Mesothelial cell of epicardium (in vitro differentiated cells): ENCODE measurements at regions not wholly inside any gene's neighbourhood (a gene's known extent, or its start where the extent isn't known, plus 50 kb on each side); places are given as distances from the start of the nearest gene placed in this dataset.
A peak's percentile ranks its signal among the peaks of the same experiment; 100 is the strongest.

ENCODE experiments used
- DNase-seq, 2 experiments: peaks; one replicate each; pipeline ENCODE4 v3.0.0; 2021; ENCODE audit warnings: low spot score in 2 of 2; ENCODE audit not compliant: unreplicated experiment in 2 of 2
- H3K27ac Mint-ChIP-seq: 2 replicates; pipeline ENCODE4 v1.8.0; 2021; ENCODE audit warnings: mixed read lengths
- H3K27me3 Mint-ChIP-seq: 2 replicates; pipeline ENCODE4 v1.8.0; 2021; ENCODE audit warnings: low read depth, mixed read lengths
- H3K36me3 Mint-ChIP-seq: 2 replicates; pipeline ENCODE4 v1.8.0; 2021; ENCODE audit warnings: mixed read lengths
- H3K4me1 Mint-ChIP-seq: 2 replicates; pipeline ENCODE4 v1.8.0; 2021; ENCODE audit warnings: mixed read lengths
- H3K4me3 Mint-ChIP-seq: 2 replicates; pipeline ENCODE4 v1.8.0; 2021; ENCODE audit warnings: mild to moderate bottlenecking, moderate library complexity, mixed read lengths
- H3K9me3 Mint-ChIP-seq: 2 replicates; pipeline ENCODE4 v1.8.0; 2021; ENCODE audit warnings: mixed read lengths
- TF ChIP-seq, protein P1 (sequence below): fragments of 200-600 bp; sonication (generic); IDR thresholded peaks from one replicate; pipeline ENCODE4 v1.5.0; 2021; ENCODE audit warnings: antibody characterized with exemption; ENCODE audit not compliant: unreplicated experiment

DNA sequence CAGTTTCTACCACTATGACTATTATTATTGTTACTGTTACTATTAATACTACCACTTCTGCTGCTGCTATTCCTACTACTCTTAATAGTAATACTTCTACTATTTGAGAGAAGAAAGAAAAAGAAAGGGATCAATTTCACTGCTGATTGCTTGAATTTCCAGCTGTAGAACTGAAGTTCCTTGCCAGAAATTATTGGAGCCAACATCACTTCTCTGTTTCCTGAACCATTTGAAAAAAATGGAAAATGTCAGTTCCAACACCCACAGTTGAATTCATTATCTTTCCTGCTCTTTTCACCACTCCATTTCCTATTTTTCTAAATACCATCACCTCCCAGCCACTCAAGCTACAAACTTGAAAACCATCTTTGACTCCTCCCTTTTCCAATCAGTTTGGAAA lies 54.1 kb upstream of the PIK3C2G start:
- H3K4me3 Mint-ChIP-seq, result no peak overlapping the region
- TF ChIP-seq, protein P1, sequence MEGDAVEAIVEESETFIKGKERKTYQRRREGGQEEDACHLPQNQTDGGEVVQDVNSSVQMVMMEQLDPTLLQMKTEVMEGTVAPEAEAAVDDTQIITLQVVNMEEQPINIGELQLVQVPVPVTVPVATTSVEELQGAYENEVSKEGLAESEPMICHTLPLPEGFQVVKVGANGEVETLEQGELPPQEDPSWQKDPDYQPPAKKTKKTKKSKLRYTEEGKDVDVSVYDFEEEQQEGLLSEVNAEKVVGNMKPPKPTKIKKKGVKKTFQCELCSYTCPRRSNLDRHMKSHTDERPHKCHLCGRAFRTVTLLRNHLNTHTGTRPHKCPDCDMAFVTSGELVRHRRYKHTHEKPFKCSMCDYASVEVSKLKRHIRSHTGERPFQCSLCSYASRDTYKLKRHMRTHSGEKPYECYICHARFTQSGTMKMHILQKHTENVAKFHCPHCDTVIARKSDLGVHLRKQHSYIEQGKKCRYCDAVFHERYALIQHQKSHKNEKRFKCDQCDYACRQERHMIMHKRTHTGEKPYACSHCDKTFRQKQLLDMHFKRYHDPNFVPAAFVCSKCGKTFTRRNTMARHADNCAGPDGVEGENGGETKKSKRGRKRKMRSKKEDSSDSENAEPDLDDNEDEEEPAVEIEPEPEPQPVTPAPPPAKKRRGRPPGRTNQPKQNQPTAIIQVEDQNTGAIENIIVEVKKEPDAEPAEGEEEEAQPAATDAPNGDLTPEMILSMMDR, result no peak
- no peaks in the 10 kb centered on the region for H3K27me3 Mint-ChIP-seq
- H3K36me3 Mint-ChIP-seq, result no peaks in the 10 kb centered on the region
- no peak for DNase-seq
- no peaks in the 10 kb centered on the region for H3K4me1 Mint-ChIP-seq
- no peak overlapping the region for H3K27ac Mint-ChIP-seq
- H3K9me3 Mint-ChIP-seq, result peaks cover 12% of the 10 kb centered on the region

DNA sequence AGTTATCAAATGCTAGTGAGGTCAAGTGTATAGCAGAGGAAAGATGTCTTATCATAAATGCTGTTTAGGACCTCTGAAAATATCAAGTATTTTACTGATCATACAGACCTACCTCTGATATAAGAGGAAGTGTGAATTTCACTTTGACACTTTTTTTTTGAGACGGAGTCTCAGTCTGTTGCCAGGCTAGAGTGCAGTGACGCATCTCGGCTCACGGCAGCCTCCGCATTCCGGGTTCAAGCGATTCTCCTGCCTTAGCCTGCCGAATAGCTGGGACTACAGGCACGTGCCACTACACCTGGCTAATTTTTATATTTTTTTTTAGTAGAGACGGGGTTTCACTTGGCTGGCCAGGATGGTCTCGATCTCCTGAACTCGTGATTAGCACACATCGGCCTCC lies 55.1 kb upstream of the PIK3C2G start:
- no peaks in the 10 kb centered on the region for H3K4me1 Mint-ChIP-seq
- DNase-seq, result no peak
- no peaks in the 10 kb centered on the region for H3K36me3 Mint-ChIP-seq
- no peaks in the 10 kb centered on the region for H3K27me3 Mint-ChIP-seq
- H3K9me3 Mint-ChIP-seq, result peaks cover 3% of the 10 kb centered on the region
- no peak overlapping the region for H3K27ac Mint-ChIP-seq
- no peak overlapping the region for H3K4me3 Mint-ChIP-seq
- TF ChIP-seq, protein P1, result no peak

DNA sequence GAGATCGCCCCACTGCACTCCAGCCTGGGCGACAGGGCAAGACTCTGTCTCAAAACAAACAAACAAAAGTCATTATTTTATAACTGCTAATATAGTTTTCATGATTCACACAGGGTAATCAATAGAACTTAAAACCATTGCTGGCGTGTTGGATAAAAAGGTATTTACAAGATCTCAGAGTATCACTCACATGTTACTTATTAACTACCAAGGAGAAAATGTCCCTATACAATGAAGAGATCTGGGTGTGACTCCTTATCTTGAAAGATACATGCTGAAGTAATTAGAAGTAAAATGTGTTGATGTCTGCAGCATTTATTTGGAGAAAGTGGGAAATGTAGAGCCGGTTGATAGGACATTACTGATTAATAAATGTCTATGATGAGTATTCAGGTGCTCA lies 57.3 kb upstream of the PIK3C2G start:
- no peaks in the 10 kb centered on the region for H3K36me3 Mint-ChIP-seq
- no peak overlapping the region for H3K27ac Mint-ChIP-seq
- DNase-seq, result no peak
- H3K9me3 Mint-ChIP-seq, result no peaks in the 10 kb centered on the region
- H3K4me3 Mint-ChIP-seq, result no peak overlapping the region
- no peaks in the 10 kb centered on the region for H3K27me3 Mint-ChIP-seq
- TF ChIP-seq, protein P1, result no peak
- no peaks in the 10 kb centered on the region for H3K4me1 Mint-ChIP-seq

DNA sequence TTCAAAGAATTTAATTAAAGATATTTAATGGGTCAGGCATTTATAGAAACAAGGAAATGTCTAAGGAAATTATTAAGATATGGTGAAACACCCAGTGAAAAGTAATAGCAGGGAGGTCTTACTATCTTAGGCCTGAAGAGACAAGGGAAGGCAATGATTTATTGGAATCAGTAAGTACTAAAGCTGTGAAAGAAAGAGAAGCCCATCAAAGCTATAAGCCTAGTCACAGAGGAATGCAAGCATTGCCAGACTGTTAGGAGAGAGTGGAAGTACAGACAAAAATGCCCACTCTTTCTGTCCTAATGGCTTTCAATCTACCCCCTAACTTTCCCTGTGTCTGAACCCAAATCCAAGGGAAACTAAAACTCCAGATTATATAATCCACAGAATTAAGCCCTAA lies 69.2 kb upstream of the PIK3C2G start:
- H3K4me1 Mint-ChIP-seq, result peaks cover 11% of the 10 kb centered on the region
- no peak overlapping the region for H3K4me3 Mint-ChIP-seq
- peaks cover 11% of the 10 kb centered on the region for H3K9me3 Mint-ChIP-seq
- H3K27ac Mint-ChIP-seq, result peak overlapping the region; percentile 16
- H3K36me3 Mint-ChIP-seq, result peaks cover 2% of the 10 kb centered on the region
- peaks cover 1% of the 10 kb centered on the region for H3K27me3 Mint-ChIP-seq
- TF ChIP-seq, protein P1, result no peak
- DNase-seq, result no peak

DNA sequence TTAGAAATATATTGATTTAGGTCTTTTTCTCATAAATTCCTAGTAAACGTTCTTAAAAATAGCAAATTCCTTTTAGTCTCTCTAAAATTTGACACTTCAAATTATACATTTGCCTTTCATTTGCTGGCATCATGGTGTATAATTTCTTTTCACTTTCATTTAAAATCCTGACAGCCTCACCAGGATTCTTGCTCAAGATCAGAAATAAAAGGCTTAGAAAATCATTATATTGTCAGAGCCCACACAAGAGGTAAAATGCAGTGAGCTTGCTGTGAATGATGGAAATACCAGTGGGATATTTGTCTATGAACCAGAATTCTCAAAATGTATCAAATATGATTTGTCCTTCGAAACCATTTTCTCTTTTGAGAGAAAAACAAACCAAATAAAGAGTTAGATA lies 78.2 kb upstream of the PIK3C2G start:
- TF ChIP-seq, protein P1, result no peak
- Mint-ChIP-seq H3K9me3 (peaks cover 4% of the 10 kb centered on the region), H3K36me3 (no peaks in the 10 kb centered on the region), H3K27me3 (peaks cover 2% of the 10 kb centered on the region), H3K4me3 (no peak overlapping the region), H3K4me1 (no peaks in the 10 kb centered on the region), H3K27ac (no peak overlapping the region)
- DNase-seq, result no peak

DNA sequence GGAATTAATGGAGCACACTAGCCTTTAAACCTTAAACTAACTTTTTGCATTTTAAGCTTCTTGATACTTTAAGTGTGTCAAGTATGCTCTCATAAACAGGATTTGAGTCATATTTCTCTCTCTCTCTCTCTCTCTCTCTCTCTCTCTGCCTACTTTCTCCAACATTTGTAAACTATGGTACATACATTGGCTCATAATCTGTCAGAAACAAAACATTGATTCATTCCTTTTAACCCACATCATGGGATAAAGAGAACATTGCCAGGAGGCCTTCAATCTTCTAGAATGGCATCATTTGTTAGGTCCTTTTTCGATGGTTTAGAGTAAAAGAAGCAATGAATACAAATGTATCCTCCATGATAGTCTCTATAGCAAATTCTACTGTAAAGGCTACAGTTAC lies 81.6 kb upstream of the RERGL start:
- TF ChIP-seq, protein P1, result no peak
- no peak overlapping the region for H3K27ac Mint-ChIP-seq
- H3K9me3 Mint-ChIP-seq, result peaks cover 16% of the 10 kb centered on the region

More for the DNA sequence above, 81.6 kb upstream of the RERGL start:
- DNase-seq, result no peak
- Mint-ChIP-seq H3K4me3 (no peak overlapping the region), H3K4me1 (peaks cover 10% of the 10 kb centered on the region), H3K36me3 (peaks cover 3% of the 10 kb centered on the region), H3K27me3 (no peaks in the 10 kb centered on the region)
